GM21381 (cell line): ENCODE measurements at regions not wholly inside any gene's neighbourhood (a gene's known extent, or its start where the extent isn't known, plus 50 kb on each side); places are given as distances from the start of the nearest gene placed in this dataset.

Experiments used
- ATAC-seq: cut with Tn5 transposase; IDR thresholded peaks from one replicate; pipeline ENCODE4 v1.9.1; 2021; ENCODE audit warnings: mild to moderate bottlenecking, moderate library complexity; ENCODE audit not compliant: unreplicated experiment

DNA sequence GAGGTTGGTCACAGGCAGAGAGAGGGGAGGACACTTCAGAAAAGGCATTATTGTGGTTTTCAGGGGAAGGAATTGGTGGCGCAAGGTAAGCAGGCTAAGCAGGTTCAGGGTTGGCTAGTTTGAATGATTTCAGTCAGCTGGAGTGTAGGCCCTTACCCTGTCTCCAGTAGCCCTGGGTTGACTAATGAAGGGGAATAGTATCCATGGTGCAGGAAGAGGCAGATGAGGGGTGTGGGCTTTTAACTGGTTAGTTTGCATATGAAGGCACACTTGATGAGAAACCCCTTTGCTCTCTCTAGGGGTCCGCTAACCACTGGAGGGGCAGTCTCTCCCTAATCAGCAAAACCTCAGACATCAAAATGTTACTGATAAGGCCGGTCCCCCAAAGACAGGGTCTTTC is 249.7 kb downstream of the AASDHPPT start:
- ATAC-seq = no peak

DNA sequence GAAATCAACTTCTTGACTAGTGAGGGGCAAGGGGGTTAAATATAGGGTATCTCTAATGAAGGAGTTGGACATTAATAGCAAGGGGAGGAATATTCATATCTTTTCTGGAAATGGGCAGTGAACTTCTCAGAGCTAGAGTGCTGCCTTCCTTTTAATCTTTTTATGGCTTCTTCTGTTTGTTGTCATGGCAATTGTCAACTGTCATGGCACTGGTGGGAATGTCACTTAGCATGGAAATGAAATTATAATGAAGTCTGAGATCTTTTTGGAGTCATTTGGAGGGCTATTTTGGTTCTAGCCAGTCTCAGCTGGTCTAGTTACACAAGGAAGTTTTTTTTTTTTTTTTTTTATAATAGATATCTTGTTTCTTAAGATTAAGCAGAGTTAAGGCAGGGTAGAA is 250.2 kb downstream of the AASDHPPT start:
- no peak for ATAC-seq

- ATAC-seq = no peak
Measured at GRCh38 chr11:106329273-106330018, 252.0 kb downstream of the AASDHPPT start.

DNA sequence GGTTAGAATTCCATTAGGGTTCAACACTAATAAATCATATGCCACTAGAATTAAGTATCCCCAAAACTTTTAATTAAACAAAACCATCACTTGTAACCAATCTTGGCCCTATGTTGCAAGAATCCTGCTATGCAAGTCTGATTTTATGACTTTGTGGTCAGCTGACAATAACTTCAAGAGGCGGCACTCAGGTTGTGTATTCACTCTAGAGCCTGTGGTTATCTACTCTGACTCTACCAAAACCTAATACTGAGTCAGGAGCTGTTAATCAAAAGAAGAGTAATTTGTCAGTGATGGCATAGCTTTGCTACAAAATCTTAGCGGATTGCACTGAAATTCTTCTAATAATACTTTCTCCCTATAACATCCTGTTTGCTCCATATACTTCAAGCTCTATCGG is 253.7 kb downstream of the AASDHPPT start:
- ATAC-seq = no peak

DNA sequence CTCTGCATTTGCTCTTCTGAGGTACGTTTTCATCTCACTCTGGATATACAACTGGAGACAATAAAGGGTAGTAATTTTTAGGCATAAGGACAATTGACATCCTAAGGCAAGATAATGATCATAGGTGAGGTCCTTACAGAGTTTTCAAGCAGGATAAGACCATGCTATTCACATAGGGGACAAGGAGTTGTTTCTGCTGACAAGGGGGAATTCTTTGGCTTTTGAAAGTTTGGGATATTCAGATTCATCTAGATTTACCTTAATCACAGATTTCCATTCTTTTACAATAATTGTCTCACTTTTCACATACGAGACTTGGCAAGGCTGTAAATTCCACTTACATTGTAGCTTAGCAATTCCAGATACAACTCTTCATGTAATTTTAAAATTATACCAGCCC is 256.2 kb downstream of the AASDHPPT start:
- ATAC-seq = no peak

GRCh38 chr11:106344394-106344793 is 266.9 kb downstream of the AASDHPPT start:
- ATAC-seq = no peak

DNA sequence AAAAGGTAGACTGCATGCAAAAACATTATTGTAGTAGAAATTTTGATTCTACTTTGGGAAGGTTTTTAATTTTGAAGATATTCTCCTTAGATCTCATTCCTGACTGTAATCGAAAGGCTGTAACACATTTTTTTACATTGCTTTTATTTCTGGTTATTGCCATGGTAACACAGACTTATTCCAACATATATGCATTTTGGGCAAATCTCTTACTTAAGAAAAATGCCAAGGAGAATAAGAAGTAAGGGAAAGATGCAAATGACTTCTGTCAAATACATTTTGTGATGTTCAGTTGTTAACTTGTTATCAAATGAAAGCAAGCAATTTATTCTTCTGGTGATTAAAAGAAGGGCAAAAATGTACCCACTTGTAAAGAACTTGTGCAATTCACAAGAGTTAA is 267.5 kb downstream of the AASDHPPT start:
- no peak for ATAC-seq

- ATAC-seq = no peak
Measured at GRCh38 chr11:106353031-106353430, 275.6 kb downstream of the AASDHPPT start.

DNA sequence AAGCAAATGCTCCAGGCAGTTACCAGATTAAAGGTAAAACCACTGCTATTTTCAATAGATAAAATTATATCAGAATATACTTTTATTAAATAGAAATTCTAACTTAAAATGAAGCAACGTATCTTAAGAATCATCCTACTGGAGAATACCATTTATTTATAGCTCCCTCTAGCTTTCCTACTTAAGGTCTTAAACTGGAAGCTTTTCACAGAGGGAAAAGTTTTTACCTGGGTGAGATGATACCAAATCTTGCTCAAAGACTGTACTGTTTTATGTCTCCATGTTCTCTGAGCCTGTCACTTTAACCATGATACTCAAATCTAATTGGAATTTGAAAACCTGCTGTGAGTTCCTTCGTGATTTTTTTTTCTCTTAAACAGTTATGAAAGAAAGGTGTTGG is 291.8 kb downstream of the AASDHPPT start:
- no peak for ATAC-seq

- no peak for ATAC-seq
Measured at GRCh38 chr11:106378513-106379179, 301.2 kb downstream of the AASDHPPT start.

DNA sequence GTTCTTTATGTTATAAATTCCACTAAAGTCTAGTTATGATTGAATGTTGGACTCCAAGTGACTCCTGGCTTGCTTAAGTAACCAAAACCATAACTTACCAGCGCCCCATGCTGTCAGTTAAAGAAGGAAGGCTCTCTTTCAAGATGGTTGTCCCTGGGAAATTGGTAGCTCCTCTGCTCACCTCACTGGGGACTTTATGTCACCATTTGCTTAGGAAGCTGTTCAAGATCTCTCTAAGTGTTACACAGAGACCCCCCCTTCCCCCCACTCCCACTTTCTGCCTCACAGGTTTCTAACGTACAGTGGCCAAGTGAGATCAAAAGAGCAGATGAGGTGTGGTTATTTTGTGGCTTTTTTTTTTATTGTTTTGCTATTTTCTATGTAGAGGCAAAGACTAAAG is 301.8 kb downstream of the AASDHPPT start:
- ATAC-seq = no peak

DNA sequence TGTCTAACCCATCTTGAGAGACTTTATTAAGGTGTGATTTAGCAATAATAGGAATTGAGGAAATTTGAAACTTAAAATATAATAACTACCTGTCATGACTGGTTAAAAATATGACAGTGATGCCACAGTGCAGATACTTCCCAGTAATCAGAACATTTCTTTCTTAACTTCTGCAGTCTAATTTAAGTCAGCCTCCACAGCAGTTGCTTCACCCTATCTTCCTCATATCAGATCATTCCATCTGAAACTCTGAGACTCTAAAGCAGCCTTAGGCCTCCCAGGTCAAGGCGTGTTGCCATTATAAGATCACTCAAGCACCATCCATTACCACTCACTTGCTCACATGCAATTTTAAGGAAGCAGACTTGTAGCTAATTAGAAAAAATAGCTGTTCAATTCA is 302.2 kb downstream of the AASDHPPT start:
- ATAC-seq = no peak

- no peak for ATAC-seq
Measured at GRCh38 chr11:106381895-106382294, 304.4 kb downstream of the AASDHPPT start.

GRCh38 chr11:106384429-106384828 is 307.0 kb downstream of the AASDHPPT start:
- no peak for ATAC-seq

DNA sequence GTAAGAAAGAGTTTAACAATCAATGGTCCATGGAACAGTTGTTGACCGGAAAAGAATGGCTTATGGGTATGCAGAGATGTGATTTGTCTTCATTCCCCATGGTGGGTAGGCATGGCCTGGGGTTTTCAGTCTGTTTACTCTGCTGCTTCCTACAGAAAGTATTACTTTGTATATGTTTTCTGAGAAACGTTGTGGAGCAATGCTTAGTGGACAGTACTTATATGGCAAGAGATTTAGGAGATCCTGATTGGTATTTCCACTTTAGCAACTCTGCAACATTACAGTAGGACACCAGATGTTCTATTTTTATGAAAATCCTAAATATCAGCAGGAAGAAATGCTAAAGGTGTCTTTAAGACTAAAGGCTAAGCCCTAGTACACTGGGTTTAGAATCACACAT is 309.1 kb downstream of the AASDHPPT start:
- ATAC-seq = no peak

- no peak for ATAC-seq
Measured at GRCh38 chr11:106389101-106389500, 311.6 kb downstream of the AASDHPPT start.

- no peak for ATAC-seq
Measured at GRCh38 chr11:106390078-106390477, 312.6 kb downstream of the AASDHPPT start.

DNA sequence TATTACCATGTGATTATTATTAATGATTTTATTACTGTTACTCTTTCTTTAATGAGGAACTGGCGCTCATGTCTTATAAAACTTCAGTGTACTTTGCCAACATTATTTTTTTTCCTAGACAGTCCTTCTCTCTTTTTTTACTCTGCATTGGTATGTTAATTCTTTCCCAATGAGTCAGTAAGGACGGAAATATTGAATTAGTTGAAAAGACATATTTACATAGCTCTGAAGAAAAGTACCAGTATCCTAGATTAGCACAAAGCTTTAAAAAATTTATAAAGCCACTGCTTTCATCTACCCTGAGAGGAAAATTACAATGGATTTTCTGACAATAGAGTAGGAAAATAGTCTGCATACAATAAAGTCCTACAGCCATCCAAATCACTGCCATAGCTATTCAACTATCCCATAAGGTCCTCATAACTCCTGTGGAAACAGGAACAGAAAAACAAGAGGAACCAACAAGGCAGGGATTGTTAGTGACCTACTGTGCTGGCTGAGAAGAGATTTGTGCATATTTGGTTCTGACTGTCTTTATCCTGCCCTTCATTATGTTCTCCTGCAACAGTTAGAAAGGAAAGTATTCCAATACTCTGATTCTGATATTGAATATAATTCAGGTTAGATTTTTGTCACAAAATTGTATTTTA is 314.4 kb downstream of the AASDHPPT start:
- no peak for ATAC-seq

DNA sequence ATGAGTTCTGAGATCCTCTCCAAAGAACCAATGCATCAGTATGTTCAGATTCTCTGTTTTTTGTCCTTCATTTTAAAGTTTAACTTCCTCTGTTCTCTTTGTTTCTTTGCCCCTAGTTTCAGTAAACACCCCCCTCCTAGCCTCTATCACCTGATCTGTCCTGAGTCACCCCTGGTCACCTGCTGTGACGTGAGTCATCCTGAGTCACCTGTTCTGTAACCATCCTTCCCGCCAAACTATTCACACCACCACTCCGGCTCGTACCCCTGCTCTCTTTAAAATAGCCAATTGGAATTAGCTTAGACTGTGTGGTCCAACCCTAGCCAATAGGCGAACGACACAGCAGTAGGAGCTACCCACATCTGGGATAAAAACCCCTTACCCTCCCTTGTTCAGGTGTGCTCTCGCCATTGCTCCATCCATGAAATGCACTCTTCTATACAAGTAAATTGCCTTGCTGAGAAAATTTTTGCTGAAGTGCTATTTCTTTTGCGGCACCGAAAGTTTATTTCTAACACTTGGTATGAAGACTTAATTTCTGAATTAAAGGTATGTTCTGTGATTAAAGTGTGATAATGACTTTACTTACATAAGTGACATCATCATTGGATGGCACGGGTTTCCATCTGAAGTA is 318.4 kb downstream of the AASDHPPT start:
- ATAC-seq = no peak

- no peak for ATAC-seq
Measured at GRCh38 chr11:106397787-106398501, 320.5 kb downstream of the AASDHPPT start.

- no peak for ATAC-seq
Measured at GRCh38 chr11:106398502-106399075, 321.1 kb downstream of the AASDHPPT start.
